Effector memory CD8-positive, alpha-beta T cell (primary cell): ENCODE measurements at regions not wholly inside any gene's neighbourhood (a gene's known extent, or its start where the extent isn't known, plus 50 kb on each side); places are given as distances from the start of the nearest gene placed in this dataset.

ENCODE experiments used
- ATAC-seq: fragments of 150-1000 bp; cut with Tn5 transposase; replicated peaks from 2 replicates; pipeline ENCODE4 v1.10.0; 2021; ENCODE audit warnings: mild to moderate bottlenecking, moderate library complexity
- DNase-seq, 3 experiments: peaks; one replicate each; pipeline ENCODE4 v3.0.0; 2021
- H3K27ac Mint-ChIP-seq, 2 donors: one replicate each; pipeline ENCODE4 v1.8.0; 2022; ENCODE audit warnings: mild to moderate bottlenecking in 2 of 2, mixed read lengths in 2 of 2, moderate library complexity in 2 of 2
- H3K27me3 Mint-ChIP-seq, 2 donors: one replicate each; pipeline ENCODE4 v1.8.0; 2022; ENCODE audit warnings: mixed read lengths in 2 of 2
- H3K36me3 Mint-ChIP-seq: one replicate; pipeline ENCODE4 v1.8.0; 2022; ENCODE audit warnings: mild to moderate bottlenecking, moderate library complexity, mixed read lengths; ENCODE audit not compliant: insufficient read depth
- H3K4me1 Mint-ChIP-seq, 2 donors: one replicate each; pipeline ENCODE4 v1.8.0; 2022; ENCODE audit warnings: low read depth in 2 of 2, mixed read lengths in 2 of 2
- H3K4me3 Mint-ChIP-seq, 2 donors: one replicate each; pipeline ENCODE4 v1.8.0; 2022; ENCODE audit warnings: mild to moderate bottlenecking in 2 of 2, mixed read lengths in 2 of 2, moderate library complexity in 2 of 2
- H3K9me3 Mint-ChIP-seq, 2 donors: one replicate each; pipeline ENCODE4 v1.8.0; 2022; ENCODE audit warnings: mixed read lengths in 2 of 2

- Mint-ChIP-seq H3K36me3 (no peaks in the 10 kb centered on the region), H3K27ac (no peak overlapping the region), H3K4me3 (no peak overlapping the region), H3K9me3 (peaks cover 0 to 3% of the 10 kb centered on the region in 2 donors), H3K4me1 (no peaks in the 10 kb centered on the region), H3K27me3 (no peaks in the 10 kb centered on the region)
- DNase-seq, result no peak
- ATAC-seq, result no peak
Measured at GRCh38 chrX:125012585-125012984, 307.1 kb upstream of the TEX13C start.

DNA sequence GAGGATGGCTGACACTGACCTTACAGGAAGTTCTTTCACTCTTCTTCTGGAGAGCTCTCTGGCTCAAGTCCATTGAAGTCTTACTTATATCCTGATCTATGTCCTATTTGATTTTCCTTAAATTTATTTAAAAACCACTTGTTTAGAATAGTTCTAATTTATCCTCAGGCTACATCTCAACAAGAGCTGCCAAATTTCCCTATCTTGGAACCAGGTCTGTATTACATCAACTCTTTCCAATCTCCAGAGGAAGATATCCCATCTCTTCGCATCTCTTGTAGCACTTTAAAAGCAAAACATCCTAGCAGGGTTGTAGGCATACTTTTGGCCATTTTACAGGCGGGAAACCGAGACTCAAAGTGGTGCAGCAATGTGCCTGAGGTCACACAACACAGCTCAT, 290.5 kb upstream of the TEX13C start:
- DNase-seq (no peak), ATAC-seq (no peak)
- no peaks in the 10 kb centered on the region for H3K9me3 Mint-ChIP-seq
- no peak overlapping the region for H3K27ac Mint-ChIP-seq
- H3K27me3 Mint-ChIP-seq, result no peaks in the 10 kb centered on the region
- no peaks in the 10 kb centered on the region for H3K4me1 Mint-ChIP-seq
- no peaks in the 10 kb centered on the region for H3K36me3 Mint-ChIP-seq
- no peak overlapping the region for H3K4me3 Mint-ChIP-seq
